Suprapubic skin (tissue), 3 donors: ENCODE measurements at regions not wholly inside any gene's neighbourhood (a gene's known extent, or its start where the extent isn't known, plus 50 kb on each side); places are given as distances from the start of the nearest gene placed in this dataset.

Source experiments
- CTCF ChIP-seq, 2 donors: fragments of 200-600 bp in 1 of 2; fragments of 450-650 bp in 1 of 2; sonication (generic) in 1 of 2; IDR thresholded peaks; one replicate each; pipeline ENCODE4 v1.5.1; 2016 to 2019; ENCODE audit warnings: antibody characterized with exemption in 2 of 2, mild to moderate bottlenecking in 1 of 2, moderate library complexity in 1 of 2
- EP300 ChIP-seq: sonication (generic); formaldehyde crosslinking; IDR thresholded peaks from one replicate; pipeline ENCODE4 v1.6.1; 2017; ENCODE audit warnings: antibody characterized with exemption
- POLR2A ChIP-seq, 2 donors: fragments of 450-650 bp; IDR thresholded peaks; one replicate each; pipeline ENCODE4 v1.6.1; 2017; ENCODE audit warnings: antibody characterized with exemption in 2 of 2, mild to moderate bottlenecking in 2 of 2, moderate library complexity in 2 of 2

DNA sequence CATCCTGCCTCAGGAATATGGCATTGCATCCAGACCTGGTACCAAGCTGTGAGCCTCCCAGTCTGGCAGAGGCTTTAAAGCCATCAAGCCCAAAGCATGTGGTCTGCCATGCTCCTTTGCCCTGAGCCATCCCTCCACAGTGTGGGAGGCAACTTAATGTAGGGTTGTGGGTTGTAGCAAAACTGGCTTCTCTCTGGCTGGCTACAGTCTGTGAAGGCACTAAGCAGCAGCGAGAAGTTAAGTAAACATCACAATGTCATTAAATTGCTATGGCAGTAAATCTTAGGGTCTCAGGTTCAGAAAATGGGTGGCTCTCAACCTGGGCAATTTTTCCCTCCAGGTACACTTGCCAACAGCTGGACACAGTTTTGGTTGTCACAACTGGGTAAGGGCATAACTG, 472.9 kb downstream of the PREX1 start:
- TF ChIP-seq CTCF (IDR thresholded peaks at IDR 0.05): no peak
- no peak for TF ChIP-seq POLR2A (IDR thresholded peaks at IDR 0.05)
- TF ChIP-seq EP300: no peak
